CD4-positive, alpha-beta T cell (primary cell): ENCODE measurements at regions not wholly inside any gene's neighbourhood (a gene's known extent, or its start where the extent isn't known, plus 50 kb on each side); places are given as distances from the start of the nearest gene placed in this dataset.

ENCODE experiments used
- ATAC-seq: fragments of 200-7000 bp; cut with Tn5 transposase; one replicate; pipeline ENCODE4 v1.10.0; 2022; ENCODE audit warnings: mild to moderate bottlenecking; ENCODE audit not compliant: poor library complexity
- CTCF ChIA-PET: fragments of 350-600 bp; sonication (Branson Sonifier 250); formaldehyde crosslinking; loops from one replicate; lab custom pipeline; 2021; ENCODE audit warnings: antibody characterized with exemption, inconsistent platforms; lab: Charles Lee
- POLR2A ChIA-PET: fragments of 350-600 bp; sonication (Branson Sonifier 250); formaldehyde crosslinking; loops from one replicate; lab custom pipeline; 2021; ENCODE audit warnings: antibody characterized with exemption, inconsistent platforms; lab: Charles Lee
- DNase-seq, 14 experiments: peaks; one replicate each; pipeline ENCODE4 v3.0.0-alpha.2; 2013 to 2020; ENCODE audit warnings: mixed read lengths in 2 of 14
- H3K27ac ChIP-seq, 2 donors: one replicate each; pipeline versions ENCODE4 v1.5.1 to v1.7.0; 2013; ENCODE audit warnings: low read length in 2 of 2, low read depth in 1 of 2, mild to moderate bottlenecking in 1 of 2
- H3K27me3 ChIP-seq, 2 experiments: 1 replicate in 1 of 2; 2 replicates in 1 of 2; pipeline versions ENCODE4 v1.6.1 to v1.7.0; 2013; ENCODE audit warnings: low read length in 2 of 2, control low read depth in 1 of 2, mild to moderate bottlenecking in 1 of 2, moderate library complexity in 1 of 2; ENCODE audit not compliant: insufficient read depth in 2 of 2, control insufficient read depth in 1 of 2
- H3K36me3 ChIP-seq: one replicate; pipeline ENCODE4 v1.6.1; 2013; ENCODE audit warnings: low read length, control low read depth; ENCODE audit not compliant: insufficient read depth
- H3K4me1 ChIP-seq: one replicate; pipeline ENCODE4 v1.6.1; 2013; ENCODE audit warnings: low read length, control low read depth; ENCODE audit not compliant: insufficient read depth
- H3K4me3 ChIP-seq: one replicate; pipeline ENCODE4 v1.5.1; 2013; ENCODE audit warnings: mild to moderate bottlenecking, low read length, moderate library complexity
- H3K9me3 ChIP-seq, 2 experiments: 1 replicate in 1 of 2; 2 replicates in 1 of 2; pipeline versions ENCODE4 v1.6.1 to v1.7.0; 2013; ENCODE audit warnings: low read length in 2 of 2, mild to moderate bottlenecking in 2 of 2, control low read depth in 1 of 2, moderate library complexity in 1 of 2; ENCODE audit not compliant: control insufficient read depth in 1 of 2, insufficient read depth in 1 of 2
- H3K27ac Mint-ChIP-seq: one replicate; pipeline ENCODE4 v1.8.0; 2020; ENCODE audit warnings: mixed read lengths
- H3K27me3 Mint-ChIP-seq: one replicate; pipeline ENCODE4 v1.8.0; 2021; ENCODE audit warnings: mixed read lengths
- H3K36me3 Mint-ChIP-seq: one replicate; pipeline ENCODE4 v1.8.0; 2021; ENCODE audit warnings: low read depth, mixed read lengths
- H3K4me1 Mint-ChIP-seq: one replicate; pipeline ENCODE4 v1.8.0; 2021; ENCODE audit warnings: low read depth, mixed read lengths
- H3K4me3 Mint-ChIP-seq: one replicate; pipeline ENCODE4 v1.8.0; 2020; ENCODE audit warnings: mild to moderate bottlenecking, mixed read lengths
- H3K9me3 Mint-ChIP-seq: one replicate; pipeline ENCODE4 v1.8.0; 2020; ENCODE audit warnings: mixed read lengths
- intact Hi-C, 2 experiments: fragments of 100-400 bp; cut with DNase I in 1 of 2; cut with micrococcal nuclease in 1 of 2; formaldehyde crosslinking; loops; one replicate each; pipeline versions ENCODE4 v1.15.1 to v1.9.0; 2023 to 2025; cut with DNase I, micrococcal nuclease
- TF ChIP-seq, protein P1 (sequence below): fragments of 200-600 bp; IDR thresholded peaks from one replicate; pipeline ENCODE4 v1.8.0; 2022; ENCODE audit warnings: antibody characterized with exemption, mild to moderate bottlenecking

DNA sequence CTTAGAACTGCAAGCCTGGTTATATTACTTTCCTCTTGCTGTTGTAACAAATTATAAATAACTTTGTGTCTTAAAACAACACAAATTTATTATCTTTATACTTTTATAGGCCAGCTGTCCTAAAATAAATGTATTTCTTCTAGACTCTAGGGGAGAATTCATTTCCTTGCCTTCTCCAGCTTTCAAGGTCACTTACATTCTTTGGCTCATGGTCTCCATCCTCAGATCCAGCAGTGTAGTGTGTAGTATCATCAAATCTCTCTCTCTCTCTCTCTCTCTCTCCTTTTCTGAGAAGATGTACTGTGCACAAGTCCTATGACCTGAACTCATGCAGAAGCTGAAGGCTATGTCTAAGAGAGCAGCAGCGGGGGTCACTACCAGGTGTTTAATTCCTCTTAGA lies 1510.6 kb downstream of the MRPL39 start:
- H3K27ac ChIP-seq, result no peak overlapping the region
- no peaks in the 10 kb centered on the region for H3K36me3 ChIP-seq
- Mint-ChIP-seq H3K27me3 (no peaks in the 10 kb centered on the region), H3K27ac (no peak overlapping the region), H3K4me1 (no peaks in the 10 kb centered on the region), H3K36me3 (no peaks in the 10 kb centered on the region), H3K9me3 (no peaks in the 10 kb centered on the region), H3K4me3 (no peak overlapping the region)
- intact Hi-C loops, result no loop called here
- no peaks in the 10 kb centered on the region for H3K9me3 ChIP-seq
- POLR2A ChIA-PET, result no interaction called here
- H3K4me1 ChIP-seq, result no peaks in the 10 kb centered on the region
- no peak for DNase-seq
- no peak for ATAC-seq
- H3K27me3 ChIP-seq, result no peaks in the 10 kb centered on the region
- H3K4me3 ChIP-seq, result no peak overlapping the region
- TF ChIP-seq, protein P1, sequence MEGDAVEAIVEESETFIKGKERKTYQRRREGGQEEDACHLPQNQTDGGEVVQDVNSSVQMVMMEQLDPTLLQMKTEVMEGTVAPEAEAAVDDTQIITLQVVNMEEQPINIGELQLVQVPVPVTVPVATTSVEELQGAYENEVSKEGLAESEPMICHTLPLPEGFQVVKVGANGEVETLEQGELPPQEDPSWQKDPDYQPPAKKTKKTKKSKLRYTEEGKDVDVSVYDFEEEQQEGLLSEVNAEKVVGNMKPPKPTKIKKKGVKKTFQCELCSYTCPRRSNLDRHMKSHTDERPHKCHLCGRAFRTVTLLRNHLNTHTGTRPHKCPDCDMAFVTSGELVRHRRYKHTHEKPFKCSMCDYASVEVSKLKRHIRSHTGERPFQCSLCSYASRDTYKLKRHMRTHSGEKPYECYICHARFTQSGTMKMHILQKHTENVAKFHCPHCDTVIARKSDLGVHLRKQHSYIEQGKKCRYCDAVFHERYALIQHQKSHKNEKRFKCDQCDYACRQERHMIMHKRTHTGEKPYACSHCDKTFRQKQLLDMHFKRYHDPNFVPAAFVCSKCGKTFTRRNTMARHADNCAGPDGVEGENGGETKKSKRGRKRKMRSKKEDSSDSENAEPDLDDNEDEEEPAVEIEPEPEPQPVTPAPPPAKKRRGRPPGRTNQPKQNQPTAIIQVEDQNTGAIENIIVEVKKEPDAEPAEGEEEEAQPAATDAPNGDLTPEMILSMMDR, result no peak
- CTCF ChIA-PET, result no interaction called here

- ChIA-PET CTCF (no interaction called here), POLR2A (no interaction called here)
- Histone ChIP-seq H3K27ac (no peak overlapping the region), H3K27me3 (no peaks in the 10 kb centered on the region), H3K36me3 (no peaks in the 10 kb centered on the region), H3K9me3 (no peaks in the 10 kb centered on the region), H3K4me1 (no peaks in the 10 kb centered on the region), H3K4me3 (no peak overlapping the region)
- H3K27ac Mint-ChIP-seq, result no peak overlapping the region
- TF ChIP-seq, protein P1, result no peak
- ATAC-seq (no peak), DNase-seq (peak in 1 of 14 experiments; percentile 3)
- no peaks in the 10 kb centered on the region for H3K4me1 Mint-ChIP-seq
- no peaks in the 10 kb centered on the region for H3K27me3 Mint-ChIP-seq
- no peak overlapping the region for H3K4me3 Mint-ChIP-seq
- no peaks in the 10 kb centered on the region for H3K36me3 Mint-ChIP-seq
- no peaks in the 10 kb centered on the region for H3K9me3 Mint-ChIP-seq
- intact Hi-C loops, result no loop called here
Measured at GRCh38 chr21:24093032-24093431, 1514.2 kb downstream of the MRPL39 start.

DNA sequence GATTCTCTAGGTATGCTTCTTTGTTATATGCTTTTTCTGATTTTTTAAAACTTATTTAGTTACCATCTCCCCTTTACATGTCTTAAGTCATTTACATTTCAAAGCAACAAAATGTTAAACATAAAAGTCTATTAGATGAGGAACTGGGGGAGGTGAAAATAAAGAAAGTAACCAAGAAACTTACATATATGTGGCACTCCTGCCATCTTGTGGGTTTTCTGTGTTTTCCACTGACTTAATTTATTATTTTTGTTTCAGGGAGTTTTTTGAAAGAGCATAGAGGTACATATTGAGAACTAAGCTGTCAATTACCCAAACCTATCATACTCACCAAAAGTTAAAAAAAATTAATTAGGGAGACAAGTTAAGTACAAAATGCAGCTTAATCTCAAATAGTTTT lies 1531.1 kb downstream of the MRPL39 start:
- Mint-ChIP-seq H3K4me3 (no peak overlapping the region), H3K4me1 (no peaks in the 10 kb centered on the region), H3K9me3 (no peaks in the 10 kb centered on the region), H3K27me3 (no peaks in the 10 kb centered on the region), H3K27ac (no peak overlapping the region), H3K36me3 (no peaks in the 10 kb centered on the region)
- TF ChIP-seq, protein P1, result no peak
- H3K4me3 ChIP-seq, result no peak overlapping the region
- intact Hi-C loops, result no loop called here
- H3K9me3 ChIP-seq, result peaks cover 0 to 9% of the 10 kb centered on the region in 2 experiments
- ChIA-PET POLR2A (no interaction called here), CTCF (no interaction called here)
- no peaks in the 10 kb centered on the region for H3K36me3 ChIP-seq
- no peaks in the 10 kb centered on the region for H3K4me1 ChIP-seq
- H3K27me3 ChIP-seq, result no peaks in the 10 kb centered on the region
- DNase-seq (peak in 1 of 14 experiments; percentile 20), ATAC-seq (no peak)
- H3K27ac ChIP-seq, result no peak overlapping the region
